RPMI8226 (cell line): ENCODE measurements at regions not wholly inside any gene's neighbourhood (a gene's known extent, or its start where the extent isn't known, plus 50 kb on each side); places are given as distances from the start of the nearest gene placed in this dataset.
A peak's percentile ranks its signal among the peaks of the same experiment; 100 is the strongest.

Experiments
- DNase-seq: peaks from one replicate; pipeline ENCODE4 v3.0.0-alpha.2; 2015

GRCh38 chr1:191174298-191174697 lies 696.6 kb upstream of the BRINP3 start:
- peak; percentile 75 for DNase-seq

GRCh38 chr1:191176131-191176530 lies 698.5 kb upstream of the BRINP3 start:
- no peak for DNase-seq

- DNase-seq: peak; percentile 23
Measured at GRCh38 chr1:191206513-191207207, 729.0 kb upstream of the BRINP3 start.

GRCh38 chr1:191222206-191222605 lies 744.5 kb upstream of the BRINP3 start:
- DNase-seq: no peak

- no peak for DNase-seq
Measured at GRCh38 chr1:191240925-191241324, 763.3 kb upstream of the BRINP3 start.

GRCh38 chr1:191255354-191256054 lies 777.8 kb upstream of the BRINP3 start:
- no peak for DNase-seq

GRCh38 chr1:191256917-191257316 lies 779.3 kb upstream of the BRINP3 start:
- DNase-seq: no peak

- DNase-seq: no peak
Measured at GRCh38 chr1:191260056-191260455, 782.4 kb upstream of the BRINP3 start.

- DNase-seq: no peak
Measured at GRCh38 chr1:191261111-191261510, 783.4 kb upstream of the BRINP3 start.

- no peak for DNase-seq
Measured at GRCh38 chr1:191279266-191279800, 801.7 kb upstream of the BRINP3 start.

- DNase-seq: no peak
Measured at GRCh38 chr1:191284175-191284574, 806.5 kb upstream of the BRINP3 start.

GRCh38 chr1:191290441-191290840 lies 812.8 kb upstream of the BRINP3 start:
- DNase-seq: no peak

- DNase-seq: no peak
Measured at GRCh38 chr1:191305370-191305769, 827.7 kb upstream of the BRINP3 start.

GRCh38 chr1:191306916-191307315 lies 829.3 kb upstream of the BRINP3 start:
- DNase-seq: no peak

GRCh38 chr1:191320062-191320461 lies 838.2 kb upstream of the RGS18 start:
- peak; percentile 21 for DNase-seq

GRCh38 chr1:191327868-191328267 lies 830.4 kb upstream of the RGS18 start:
- DNase-seq: no peak

GRCh38 chr1:191343816-191344215 lies 814.4 kb upstream of the RGS18 start:
- DNase-seq: no peak

GRCh38 chr1:191346381-191346780 lies 811.9 kb upstream of the RGS18 start:
- no peak for DNase-seq

GRCh38 chr1:191348328-191348727 lies 809.9 kb upstream of the RGS18 start:
- no peak for DNase-seq

GRCh38 chr1:191350938-191351337 lies 807.3 kb upstream of the RGS18 start:
- DNase-seq: no peak

- no peak for DNase-seq
Measured at GRCh38 chr1:191358724-191359123, 799.5 kb upstream of the RGS18 start.

GRCh38 chr1:191366686-191367085 lies 791.6 kb upstream of the RGS18 start:
- no peak for DNase-seq

GRCh38 chr1:191368891-191369654 lies 789.2 kb upstream of the RGS18 start:
- DNase-seq: no peak

GRCh38 chr1:191371626-191372025 lies 786.6 kb upstream of the RGS18 start:
- no peak for DNase-seq
